Activated CD4-positive, alpha-beta T cell treated with anti-CD3 and anti-CD28 coated beads, Interleukin-2, amount 10 ng/mL, durations not matched to agents 7 days and 5 days (primary cell): ENCODE measurements at regions not wholly inside any gene's neighbourhood (a gene's known extent, or its start where the extent isn't known, plus 50 kb on each side); places are given as distances from the start of the nearest gene placed in this dataset.
"Not testable (repeated sequence)": the region's sequence is repeated elsewhere in the genome, so short reads cannot be mapped to it uniquely, and the experiment has no call there.

ENCODE experiments used
- CTCF ChIA-PET: fragments of 350-600 bp; sonication (Branson Sonifier 250); formaldehyde crosslinking; loops from one replicate; lab custom pipeline; 2021; ENCODE audit warnings: antibody characterized with exemption; lab: Charles Lee
- POLR2A ChIA-PET: fragments of 350-600 bp; sonication (Branson Sonifier 250); formaldehyde crosslinking; loops from one replicate; lab custom pipeline; 2021; ENCODE audit warnings: antibody characterized with exemption; lab: Charles Lee
- DNase-seq: peaks from one replicate; pipeline ENCODE4 v3.0.0-alpha.2; 2020
- H3K27ac Mint-ChIP-seq: one replicate; pipeline ENCODE4 v1.8.0; 2021; ENCODE audit warnings: mild to moderate bottlenecking, moderate library complexity, mixed read lengths
- H3K27me3 Mint-ChIP-seq: one replicate; pipeline ENCODE4 v1.8.0; 2021; ENCODE audit warnings: mixed read lengths
- H3K36me3 Mint-ChIP-seq: one replicate; pipeline ENCODE4 v1.8.0; 2021; ENCODE audit warnings: low read depth, mixed read lengths
- H3K4me1 Mint-ChIP-seq: one replicate; pipeline ENCODE4 v1.8.0; 2021; ENCODE audit warnings: mixed read lengths
- H3K4me3 Mint-ChIP-seq: one replicate; pipeline ENCODE4 v1.8.0; 2021; ENCODE audit warnings: mild to moderate bottlenecking, moderate library complexity, mixed read lengths
- H3K9me3 Mint-ChIP-seq: one replicate; pipeline ENCODE4 v1.8.0; 2021; ENCODE audit warnings: mixed read lengths

- POLR2A ChIA-PET: no interaction called here
Observed at GRCh38 chr18:70576276-70577022, 287.6 kb downstream of the SOCS6 start.

GRCh38 chr18:70574951-70575350, 286.1 kb downstream of the SOCS6 start:
- DNase-seq, CTCF ChIA-PET, H3K9me3 Mint-ChIP-seq, H3K36me3 Mint-ChIP-seq, H3K4me3 Mint-ChIP-seq, H3K27me3 Mint-ChIP-seq, POLR2A ChIA-PET, H3K4me1 Mint-ChIP-seq, H3K27ac Mint-ChIP-seq: not testable (repeated sequence)

More at GRCh38 chr18:70576276-70577022, 287.6 kb downstream of the SOCS6 start:
- no peak overlapping the region for H3K27ac Mint-ChIP-seq
- CTCF ChIA-PET: no interaction called here
- H3K9me3 Mint-ChIP-seq: peaks cover 8% of the 10 kb centered on the region
- no peak for DNase-seq
- no peaks in the 10 kb centered on the region for H3K4me1 Mint-ChIP-seq
- no peak overlapping the region for H3K4me3 Mint-ChIP-seq
- no peaks in the 10 kb centered on the region for H3K27me3 Mint-ChIP-seq
- H3K36me3 Mint-ChIP-seq: no peaks in the 10 kb centered on the region

- H3K27me3 Mint-ChIP-seq, H3K27ac Mint-ChIP-seq, H3K4me3 Mint-ChIP-seq, POLR2A ChIA-PET, H3K36me3 Mint-ChIP-seq, H3K9me3 Mint-ChIP-seq, DNase-seq, CTCF ChIA-PET, H3K4me1 Mint-ChIP-seq: not testable (repeated sequence)
Observed at GRCh38 chr18:70569647-70570046, 280.8 kb downstream of the SOCS6 start.

- no peaks in the 10 kb centered on the region for H3K9me3 Mint-ChIP-seq
- H3K4me1 Mint-ChIP-seq: no peaks in the 10 kb centered on the region
- ChIA-PET CTCF (no interaction called here), POLR2A (no interaction called here)
- H3K27me3 Mint-ChIP-seq: no peaks in the 10 kb centered on the region
- no peaks in the 10 kb centered on the region for H3K36me3 Mint-ChIP-seq
- DNase-seq: no peak
- no peak overlapping the region for H3K4me3 Mint-ChIP-seq
- H3K27ac Mint-ChIP-seq: no peak overlapping the region
Observed at GRCh38 chr18:70559446-70559845, 270.6 kb downstream of the SOCS6 start.

GRCh38 chr18:70558371-70558770, 269.5 kb downstream of the SOCS6 start:
- H3K27me3 Mint-ChIP-seq: no peaks in the 10 kb centered on the region
- ChIA-PET POLR2A (no interaction called here), CTCF (interaction anchor here (0.8 kb wide), 1 partner anchor 19 kb away, joined by 3 read pairs; no protein-coding TSS in a partner anchor)
- no peak for DNase-seq
- H3K4me3 Mint-ChIP-seq: no peak overlapping the region
- H3K36me3 Mint-ChIP-seq: no peaks in the 10 kb centered on the region
- H3K9me3 Mint-ChIP-seq: no peaks in the 10 kb centered on the region
- no peaks in the 10 kb centered on the region for H3K4me1 Mint-ChIP-seq
- no peak overlapping the region for H3K27ac Mint-ChIP-seq

GRCh38 chr18:70554854-70555445, 266.1 kb downstream of the SOCS6 start:
- ChIA-PET POLR2A (no interaction called here), CTCF (no interaction called here)
- no peak for DNase-seq
- Mint-ChIP-seq H3K4me1 (no peaks in the 10 kb centered on the region), H3K27me3 (no peaks in the 10 kb centered on the region), H3K9me3 (no peaks in the 10 kb centered on the region), H3K27ac (no peak overlapping the region), H3K36me3 (no peaks in the 10 kb centered on the region), H3K4me3 (no peak overlapping the region)

GRCh38 chr18:70553936-70554260, 265.1 kb downstream of the SOCS6 start:
- Mint-ChIP-seq H3K9me3 (no peaks in the 10 kb centered on the region), H3K4me3 (no peak overlapping the region), H3K4me1 (no peaks in the 10 kb centered on the region), H3K27me3 (no peaks in the 10 kb centered on the region), H3K27ac (no peak overlapping the region), H3K36me3 (no peaks in the 10 kb centered on the region)
- no peak for DNase-seq
- CTCF ChIA-PET: no interaction called here
- POLR2A ChIA-PET: no interaction called here

GRCh38 chr18:70553245-70553935, 264.5 kb downstream of the SOCS6 start:
- H3K27me3 Mint-ChIP-seq: no peaks in the 10 kb centered on the region
- no peaks in the 10 kb centered on the region for H3K36me3 Mint-ChIP-seq
- no peak overlapping the region for H3K4me3 Mint-ChIP-seq
- no peaks in the 10 kb centered on the region for H3K9me3 Mint-ChIP-seq
- ChIA-PET POLR2A (no interaction called here), CTCF (no interaction called here)
- no peaks in the 10 kb centered on the region for H3K4me1 Mint-ChIP-seq
- DNase-seq: no peak
- H3K27ac Mint-ChIP-seq: no peak overlapping the region

- no peaks in the 10 kb centered on the region for H3K4me1 Mint-ChIP-seq
- H3K27me3 Mint-ChIP-seq: no peaks in the 10 kb centered on the region
- H3K27ac Mint-ChIP-seq: no peak overlapping the region
- no peaks in the 10 kb centered on the region for H3K36me3 Mint-ChIP-seq
- no peak for DNase-seq
- CTCF ChIA-PET: no interaction called here
- POLR2A ChIA-PET: no interaction called here
- H3K4me3 Mint-ChIP-seq: no peak overlapping the region
- H3K9me3 Mint-ChIP-seq: peaks cover 8% of the 10 kb centered on the region
Observed at GRCh38 chr18:70536370-70537062, 247.7 kb downstream of the SOCS6 start.

GRCh38 chr18:70535041-70535440, 246.2 kb downstream of the SOCS6 start:
- H3K27me3 Mint-ChIP-seq: no peaks in the 10 kb centered on the region
- H3K4me1 Mint-ChIP-seq: no peaks in the 10 kb centered on the region
- no peak overlapping the region for H3K4me3 Mint-ChIP-seq
- no peak for DNase-seq
- ChIA-PET CTCF (no interaction called here), POLR2A (no interaction called here)
- H3K27ac Mint-ChIP-seq: no peak overlapping the region
- H3K9me3 Mint-ChIP-seq: peaks cover 6% of the 10 kb centered on the region
- no peaks in the 10 kb centered on the region for H3K36me3 Mint-ChIP-seq

- H3K27me3 Mint-ChIP-seq, H3K27ac Mint-ChIP-seq, POLR2A ChIA-PET, H3K36me3 Mint-ChIP-seq, H3K4me1 Mint-ChIP-seq, H3K9me3 Mint-ChIP-seq, H3K4me3 Mint-ChIP-seq, DNase-seq: not testable (repeated sequence)
- CTCF ChIA-PET: interaction anchor here (0.6 kb wide), 1 partner anchor 1813 kb away, joined by 3 read pairs; no protein-coding TSS in a partner anchor
Observed at GRCh38 chr18:70525322-70525721, 236.5 kb downstream of the SOCS6 start.

- DNase-seq: no peak
- ChIA-PET CTCF (no interaction called here), POLR2A (no interaction called here)
- no peaks in the 10 kb centered on the region for H3K4me1 Mint-ChIP-seq
- no peaks in the 10 kb centered on the region for H3K27me3 Mint-ChIP-seq
- no peak overlapping the region for H3K27ac Mint-ChIP-seq
- H3K4me3 Mint-ChIP-seq: no peak overlapping the region
- peaks cover 3% of the 10 kb centered on the region for H3K9me3 Mint-ChIP-seq
- no peaks in the 10 kb centered on the region for H3K36me3 Mint-ChIP-seq
Observed at GRCh38 chr18:70523792-70524182, 234.9 kb downstream of the SOCS6 start.
